ENCODE measurements at regions not wholly inside any gene's neighbourhood (a gene's known extent, or its start where the extent isn't known, plus 50 kb on each side); places are given as distances from the start of the nearest gene placed in this dataset.
"Not testable (repeated sequence)": the region's sequence is repeated elsewhere in the genome, so short reads cannot be mapped to it uniquely, and the experiment has no call there.

- not testable (repeated sequence) for DNase-seq (ENCODE audit: low spot score)
These were observed 74.8 kb upstream of the ATP1A1 start for GRCh38 chr1:116298213-116298579.

GRCh38 chr1:116298746-116299145 is 74.3 kb upstream of the ATP1A1 start:
- DNase-seq (ENCODE audit: low spot score): no peak

- no peak for DNase-seq (ENCODE audit: low spot score)
These were observed 73.8 kb upstream of the ATP1A1 start for GRCh38 chr1:116299248-116299647.

GRCh38 chr1:116302281-116302680 is 70.8 kb upstream of the ATP1A1 start:
- no peak for DNase-seq (ENCODE audit: low spot score)

GRCh38 chr1:116306102-116306501 is 66.9 kb upstream of the ATP1A1 start:
- no peak for DNase-seq (ENCODE audit: low spot score)

GRCh38 chr1:116306840-116307442 is 66.1 kb upstream of the ATP1A1 start:
- no peak for DNase-seq (ENCODE audit: low spot score)

GRCh38 chr1:116308276-116308675 is 64.8 kb upstream of the ATP1A1 start:
- DNase-seq (ENCODE audit: low spot score): no peak

- no peak for DNase-seq (ENCODE audit: low spot score)
These were observed 63.8 kb upstream of the ATP1A1 start for GRCh38 chr1:116309090-116309870.

GRCh38 chr1:116310180-116310579 is 62.9 kb upstream of the ATP1A1 start:
- no peak for DNase-seq (ENCODE audit: low spot score)

GRCh38 chr1:116311193-116311592 is 61.9 kb upstream of the ATP1A1 start:
- no peak for DNase-seq (ENCODE audit: low spot score)

- DNase-seq (ENCODE audit: low spot score): no peak
These were observed 61.0 kb upstream of the ATP1A1 start for GRCh38 chr1:116311756-116312680.

GRCh38 chr1:116312681-116313069 is 60.4 kb upstream of the ATP1A1 start:
- no peak for DNase-seq (ENCODE audit: low spot score)

GRCh38 chr1:116313776-116314175 is 59.3 kb upstream of the ATP1A1 start:
- no peak for DNase-seq (ENCODE audit: low spot score)

- no peak for DNase-seq (ENCODE audit: low spot score)
These were observed 58.6 kb upstream of the ATP1A1 start for GRCh38 chr1:116314305-116314919.

GRCh38 chr1:116316373-116316772 is 56.7 kb upstream of the ATP1A1 start:
- DNase-seq (ENCODE audit: low spot score): no peak

- DNase-seq (ENCODE audit: low spot score): no peak
These were observed 54.1 kb upstream of the ATP1A1 start for GRCh38 chr1:116318897-116319296.

- no peak for DNase-seq (ENCODE audit: low spot score)
These were observed 52.2 kb upstream of the ATP1A1 start for GRCh38 chr1:116320874-116321273.

GRCh38 chr1:116321766-116322175 is 51.3 kb upstream of the ATP1A1 start:
- no peak for DNase-seq (ENCODE audit: low spot score)

GRCh38 chr1:116322752-116323405 is 50.2 kb upstream of the ATP1A1 start:
- no peak for DNase-seq (ENCODE audit: low spot score)

Measured in hematopoietic multipotent progenitor cell treated with erythropoietin and hydrocortisone succinate and interleukin-3 and kit ligand, for 17 days (in vitro differentiated cells).